ENCODE measurements at regions not wholly inside any gene's neighbourhood (a gene's known extent, or its start where the extent isn't known, plus 50 kb on each side); places are given as distances from the start of the nearest gene placed in this dataset.

DNA sequence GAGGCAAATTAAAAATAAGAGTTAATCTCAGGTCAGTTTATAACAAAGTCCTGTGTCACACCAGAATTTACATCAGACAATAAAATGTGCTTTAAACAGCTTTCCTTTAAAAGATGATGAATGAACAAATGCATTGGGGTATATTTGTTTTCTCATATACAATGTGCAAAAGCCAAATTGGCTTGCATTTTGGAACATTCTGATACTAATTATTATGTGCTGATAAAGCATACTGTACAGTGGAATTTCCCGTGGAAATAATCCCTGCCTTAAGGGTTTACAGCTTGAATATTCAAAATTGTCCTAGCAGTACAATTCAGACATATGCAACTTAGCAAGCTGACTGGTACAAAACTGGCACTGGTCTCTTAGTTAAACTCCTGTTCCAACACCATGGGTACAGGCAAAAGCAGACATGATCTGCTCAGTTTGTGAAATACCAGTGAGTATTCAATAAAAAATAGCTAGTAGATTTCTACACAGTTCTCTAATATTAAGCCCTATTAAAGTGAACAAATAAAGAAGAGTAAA is 373.4 kb downstream of the SLITRK1 start:
- DNase-seq = no peak
- no peaks in the 10 kb centered on the region for H3K36me3 ChIP-seq
- H3K9me3 ChIP-seq (replicated peaks) = no peaks in the 10 kb centered on the region
- no peak overlapping the region for H3K4me3 ChIP-seq
- no peaks in the 10 kb centered on the region for H3K4me1 ChIP-seq
- H3K27ac ChIP-seq = no peak overlapping the region
- H3K27me3 ChIP-seq = no peaks in the 10 kb centered on the region

DNA sequence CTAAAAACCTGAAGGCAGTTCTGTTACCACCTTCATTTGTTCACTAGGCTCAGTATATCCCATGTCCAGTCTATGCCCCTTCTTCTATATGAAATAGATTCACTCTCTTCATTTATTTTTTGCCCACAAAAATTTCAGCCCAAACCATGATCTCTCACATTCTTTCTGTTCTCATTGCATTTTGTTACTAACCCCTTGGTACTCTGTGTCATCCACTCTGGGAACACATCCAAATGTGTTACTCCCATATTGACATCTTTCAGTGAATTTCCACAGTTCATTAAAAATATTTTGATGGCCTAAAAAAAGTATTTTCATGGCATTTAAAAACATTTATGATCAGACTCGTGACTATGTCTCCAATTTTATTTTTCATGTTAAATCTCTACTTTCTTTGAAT is 378.9 kb downstream of the SLITRK1 start:
- DNase-seq = no peak

GRCh38 chr13:83499286-83499685 is 383.0 kb downstream of the SLITRK1 start:
- H3K27ac ChIP-seq = peak overlapping the region; percentile 35; the same call in 1 of the 2 replicates
- no peak overlapping the region for H3K4me3 ChIP-seq
- H3K9me3 ChIP-seq (replicated peaks) = no peaks in the 10 kb centered on the region; the same call in 1 of the 2 replicates
- no peaks in the 10 kb centered on the region for H3K36me3 ChIP-seq
- no peaks in the 10 kb centered on the region for H3K27me3 ChIP-seq
- peak; percentile 6 to 18 for DNase-seq
- peaks cover 14% of the 10 kb centered on the region; the same call in 1 of the 2 replicates for H3K4me1 ChIP-seq

More for the DNA sequence above, 378.9 kb downstream of the SLITRK1 start:
- no peaks in the 10 kb centered on the region for H3K27me3 ChIP-seq
- no peak overlapping the region for H3K4me3 ChIP-seq
- peaks cover 8% of the 10 kb centered on the region; the same call in 1 of the 2 replicates for H3K4me1 ChIP-seq
- no peak overlapping the region for H3K27ac ChIP-seq
- no peaks in the 10 kb centered on the region for H3K36me3 ChIP-seq
- H3K9me3 ChIP-seq (replicated peaks) = no peaks in the 10 kb centered on the region; the same call in 1 of the 2 replicates

GRCh38 chr13:83498481-83499190 is 383.6 kb downstream of the SLITRK1 start:
- Histone ChIP-seq H3K27me3 (no peaks in the 10 kb centered on the region), H3K4me1 (peaks cover 14% of the 10 kb centered on the region; the same call in 1 of the 2 replicates), H3K9me3 (replicated peaks) (no peaks in the 10 kb centered on the region; the same call in 1 of the 2 replicates), H3K36me3 (no peaks in the 10 kb centered on the region), H3K4me3 (no peak overlapping the region), H3K27ac (peak overlapping the region; percentile 35; the same call in 1 of the 2 replicates)
- DNase-seq = peak in 1 of 2 experiments; percentile 27

GRCh38 chr13:83498045-83498444 is 384.2 kb downstream of the SLITRK1 start:
- no peaks in the 10 kb centered on the region for H3K36me3 ChIP-seq
- H3K27ac ChIP-seq = no peak overlapping the region
- no peak overlapping the region for H3K4me3 ChIP-seq
- no peaks in the 10 kb centered on the region for H3K27me3 ChIP-seq
- H3K9me3 ChIP-seq (replicated peaks) = no peaks in the 10 kb centered on the region; the same call in 1 of the 2 replicates
- no peak for DNase-seq
- H3K4me1 ChIP-seq = peaks cover 14% of the 10 kb centered on the region; the same call in 1 of the 2 replicates

GRCh38 chr13:83496501-83496900 is 385.8 kb downstream of the SLITRK1 start:
- Histone ChIP-seq H3K9me3 (replicated peaks) (no peaks in the 10 kb centered on the region; the same call in 1 of the 2 replicates), H3K27me3 (no peaks in the 10 kb centered on the region)
- no peak for DNase-seq

GRCh38 chr13:83485101-83485500 is 397.2 kb downstream of the SLITRK1 start:
- no peaks in the 10 kb centered on the region for H3K27me3 ChIP-seq
- no peak overlapping the region for H3K27ac ChIP-seq
- H3K4me1 ChIP-seq = no peaks in the 10 kb centered on the region
- H3K4me3 ChIP-seq = no peak overlapping the region
- no peak for DNase-seq
- H3K9me3 ChIP-seq (replicated peaks) = no peaks in the 10 kb centered on the region
- H3K36me3 ChIP-seq = no peaks in the 10 kb centered on the region

More at GRCh38 chr13:83496501-83496900, 385.8 kb downstream of the SLITRK1 start:
- Histone ChIP-seq H3K27ac (no peak overlapping the region), H3K4me1 (peaks cover 14% of the 10 kb centered on the region; the same call in 1 of the 2 replicates), H3K4me3 (no peak overlapping the region), H3K36me3 (no peaks in the 10 kb centered on the region)

DNA sequence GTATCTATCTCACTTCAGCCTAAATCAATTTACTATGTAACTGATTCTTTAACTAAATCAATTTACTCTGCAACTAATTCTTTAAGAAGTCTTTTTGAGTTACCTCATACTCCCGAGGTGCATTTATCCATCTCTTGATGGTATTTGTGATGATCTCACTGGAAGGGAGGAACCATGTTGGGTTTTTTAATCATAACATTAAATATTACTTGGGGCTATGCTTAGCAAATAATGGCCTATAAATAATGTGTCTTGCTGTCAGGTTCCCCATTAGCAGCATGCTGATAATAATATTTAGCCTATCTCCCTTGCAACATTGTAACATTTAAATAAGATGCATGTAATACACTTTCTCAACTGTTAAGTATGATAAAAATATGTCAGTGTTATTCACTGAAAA is 411.3 kb downstream of the SLITRK1 start:
- H3K4me3 ChIP-seq = no peak overlapping the region
- DNase-seq = no peak
- no peaks in the 10 kb centered on the region for H3K4me1 ChIP-seq
- H3K27me3 ChIP-seq = no peaks in the 10 kb centered on the region
- no peaks in the 10 kb centered on the region; the same call in 1 of the 2 replicates for H3K9me3 ChIP-seq (replicated peaks)
- no peak overlapping the region for H3K27ac ChIP-seq
- no peaks in the 10 kb centered on the region for H3K36me3 ChIP-seq

DNA sequence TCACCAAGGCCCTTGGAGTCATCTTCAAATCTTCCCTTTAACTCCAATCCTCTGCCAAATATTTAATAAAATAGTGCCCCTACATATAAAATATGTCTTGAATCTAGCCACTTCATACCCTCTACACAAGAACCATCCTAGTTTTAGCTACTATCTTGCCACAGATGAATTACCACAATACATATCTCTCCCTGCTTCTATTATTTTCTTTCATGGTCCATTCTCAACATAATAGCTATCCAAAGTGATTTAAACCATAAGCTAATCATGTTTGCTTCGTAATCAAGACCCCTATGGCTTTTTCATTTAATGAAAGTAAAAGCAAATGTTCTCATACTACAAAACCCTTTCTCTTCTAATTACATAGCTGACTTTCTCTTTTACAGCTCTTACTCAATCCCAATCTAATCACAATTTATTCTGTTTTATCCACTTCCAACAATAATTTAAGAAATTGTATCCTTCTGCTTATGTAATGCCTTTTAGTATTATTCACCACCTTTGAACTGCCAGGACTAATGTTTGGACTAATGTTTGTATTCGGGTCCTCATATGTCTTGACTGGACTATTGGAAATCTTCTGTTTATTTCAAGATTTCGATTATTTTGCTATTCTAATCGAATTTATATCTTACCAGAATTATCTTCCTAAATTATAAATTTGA is 412.0 kb downstream of the SLITRK1 start:
- Histone ChIP-seq H3K27me3 (no peaks in the 10 kb centered on the region), H3K36me3 (no peaks in the 10 kb centered on the region), H3K27ac (no peak overlapping the region), H3K4me3 (no peak overlapping the region), H3K9me3 (replicated peaks) (no peaks in the 10 kb centered on the region; the same call in 1 of the 2 replicates), H3K4me1 (no peaks in the 10 kb centered on the region)
- DNase-seq = no peak

DNA sequence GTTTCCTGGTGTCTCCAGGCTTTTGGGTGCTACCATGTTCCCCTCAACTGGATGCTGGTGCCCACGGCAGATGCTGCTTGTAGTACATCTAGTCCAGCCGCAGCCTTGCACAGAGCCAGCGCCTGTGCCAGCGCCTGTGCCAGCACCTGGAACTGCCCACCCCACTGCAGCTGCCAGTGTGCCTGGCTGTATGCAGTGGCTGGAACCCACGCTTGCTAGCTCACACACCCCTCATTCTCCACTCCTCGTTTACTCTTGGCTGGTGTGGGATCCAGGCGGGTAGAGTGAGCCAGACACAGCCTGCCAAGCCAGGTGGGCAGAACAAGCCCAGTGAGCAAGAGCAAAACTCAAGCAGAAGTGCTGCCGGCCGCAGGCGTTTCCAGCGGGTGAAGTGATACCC is 428.6 kb downstream of the SLITRK1 start:
- H3K4me3 ChIP-seq = no peak overlapping the region
- no peaks in the 10 kb centered on the region for H3K27me3 ChIP-seq
- no peaks in the 10 kb centered on the region for H3K36me3 ChIP-seq
- no peaks in the 10 kb centered on the region for H3K4me1 ChIP-seq
- no peaks in the 10 kb centered on the region for H3K9me3 ChIP-seq (replicated peaks)
- no peak overlapping the region for H3K27ac ChIP-seq
- DNase-seq = no peak

DNA sequence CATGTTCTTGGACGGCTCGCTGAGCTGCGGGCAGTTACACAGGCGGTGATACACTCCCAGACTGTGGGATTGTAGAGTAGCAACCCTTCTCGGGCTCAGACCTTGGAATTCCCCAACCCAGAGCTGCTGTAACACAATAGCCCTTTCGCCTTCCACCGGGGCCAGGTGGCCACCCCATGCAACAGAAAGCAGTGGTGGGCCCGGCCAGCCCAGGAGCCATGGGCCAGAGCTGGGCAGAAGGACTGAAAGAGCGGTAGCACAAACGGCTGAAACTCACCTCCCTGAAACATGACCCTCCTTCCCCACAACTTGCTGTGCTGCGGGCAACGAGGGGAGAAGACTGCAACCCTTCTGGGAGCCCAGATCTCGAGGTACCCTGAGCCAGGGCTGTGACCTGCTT is 429.0 kb downstream of the SLITRK1 start:
- no peaks in the 10 kb centered on the region for H3K4me1 ChIP-seq
- H3K36me3 ChIP-seq = no peaks in the 10 kb centered on the region
- no peaks in the 10 kb centered on the region for H3K27me3 ChIP-seq
- no peaks in the 10 kb centered on the region for H3K9me3 ChIP-seq (replicated peaks)
- H3K27ac ChIP-seq = no peak overlapping the region
- no peak overlapping the region for H3K4me3 ChIP-seq
- no peak for DNase-seq

- Histone ChIP-seq H3K9me3 (replicated peaks) (no peaks in the 10 kb centered on the region), H3K4me3 (no peak overlapping the region), H3K36me3 (no peaks in the 10 kb centered on the region), H3K4me1 (no peaks in the 10 kb centered on the region), H3K27ac (no peak overlapping the region), H3K27me3 (no peaks in the 10 kb centered on the region)
- no peak for DNase-seq
Observed at GRCh38 chr13:83452292-83452950, 429.9 kb downstream of the SLITRK1 start.

GRCh38 chr13:83450591-83450990 is 431.7 kb downstream of the SLITRK1 start:
- no peaks in the 10 kb centered on the region for H3K27me3 ChIP-seq
- no peak overlapping the region for H3K4me3 ChIP-seq
- DNase-seq = no peak
- no peaks in the 10 kb centered on the region; the same call in 1 of the 2 replicates for H3K9me3 ChIP-seq (replicated peaks)
- no peaks in the 10 kb centered on the region for H3K36me3 ChIP-seq
- no peak overlapping the region for H3K27ac ChIP-seq
- H3K4me1 ChIP-seq = no peaks in the 10 kb centered on the region

DNA sequence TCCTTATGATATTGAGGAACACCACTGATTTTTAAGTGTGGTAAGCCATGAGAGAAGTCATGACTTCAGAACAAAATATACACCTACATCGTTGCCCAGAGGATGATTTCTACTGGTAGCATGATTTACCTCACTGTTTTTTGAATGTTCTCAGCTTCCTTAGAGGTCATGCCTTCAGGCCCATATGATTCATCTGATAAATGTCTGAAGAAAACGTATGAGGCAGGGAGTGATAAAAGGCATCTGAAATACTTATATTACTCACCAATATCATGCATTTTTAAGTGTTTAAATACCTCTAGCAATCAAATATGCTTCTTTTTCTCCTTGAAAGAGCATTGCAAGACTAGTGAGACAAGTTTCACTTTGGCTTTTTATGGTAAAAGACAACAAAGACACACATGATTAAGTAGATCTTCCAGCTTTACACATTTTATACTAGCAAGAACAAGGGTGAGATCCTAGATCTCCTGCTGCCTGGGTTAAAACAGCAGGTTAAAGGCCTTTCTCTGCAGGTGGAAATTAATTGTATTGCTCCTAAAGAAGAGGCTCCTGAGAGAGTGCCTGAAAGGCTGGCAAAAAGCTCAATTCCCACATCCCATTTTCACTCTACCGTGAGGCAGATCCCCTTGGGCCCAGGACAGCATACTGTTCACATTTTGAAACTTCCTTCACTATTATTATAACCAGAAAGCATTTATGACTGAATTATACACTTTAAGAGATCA is 432.4 kb downstream of the SLITRK1 start:
- H3K36me3 ChIP-seq = no peaks in the 10 kb centered on the region
- H3K27ac ChIP-seq = no peak overlapping the region
- DNase-seq = no peak
- no peak overlapping the region for H3K4me3 ChIP-seq
- H3K9me3 ChIP-seq (replicated peaks) = no peaks in the 10 kb centered on the region; the same call in 1 of the 2 replicates
- no peaks in the 10 kb centered on the region for H3K4me1 ChIP-seq
- no peaks in the 10 kb centered on the region for H3K27me3 ChIP-seq
